Endodermal cell (in vitro differentiated cells): ENCODE measurements at regions not wholly inside any gene's neighbourhood (a gene's known extent, or its start where the extent isn't known, plus 50 kb on each side); places are given as distances from the start of the nearest gene placed in this dataset.

Source experiments
- DNase-seq: peaks from one replicate; pipeline ENCODE4 v3.0.0-alpha.2; 2017
- H3K27ac ChIP-seq: 2 replicates; pipeline ENCODE4 v1.5.1; 2013; ENCODE audit warnings: mild to moderate bottlenecking, low read depth, low read length, moderate library complexity
- H3K27me3 ChIP-seq: 2 replicates; pipeline ENCODE4 v1.6.1; 2013; ENCODE audit warnings: mild to moderate bottlenecking, low read length, moderate library complexity; ENCODE audit not compliant: insufficient read depth, control insufficient read depth, poor library complexity, severe bottlenecking
- H3K36me3 ChIP-seq: 2 replicates; pipeline ENCODE4 v1.7.0; 2013; ENCODE audit warnings: mild to moderate bottlenecking, low read length, moderate library complexity; ENCODE audit not compliant: control insufficient read depth, insufficient read depth
- H3K4me1 ChIP-seq: one replicate; pipeline ENCODE4 v1.7.0; 2013; ENCODE audit warnings: low read length; ENCODE audit not compliant: control insufficient read depth, insufficient read depth
- H3K4me3 ChIP-seq: 2 replicates; pipeline ENCODE4 v1.5.1; 2013; ENCODE audit warnings: mild to moderate bottlenecking, low read length, moderate library complexity
- H3K9ac ChIP-seq: 2 replicates; pipeline ENCODE4 v1.6.1; 2013; ENCODE audit warnings: mild to moderate bottlenecking, low read length, moderate library complexity; ENCODE audit not compliant: poor library complexity, severe bottlenecking; ENCODE audit errors: extremely low read depth
- H3K9me3 ChIP-seq: 2 replicates; pipeline ENCODE4 v1.6.1; 2013; ENCODE audit warnings: mild to moderate bottlenecking, low read length, moderate library complexity; ENCODE audit not compliant: control insufficient read depth
- H3K27ac Mint-ChIP-seq: 2 replicates; pipeline ENCODE4 v1.8.0; 2020; ENCODE audit warnings: mixed read lengths
- H3K27me3 Mint-ChIP-seq: 2 replicates; pipeline ENCODE4 v1.8.0; 2021; ENCODE audit warnings: mild to moderate bottlenecking, mixed read lengths; ENCODE audit not compliant: insufficient read depth
- H3K36me3 Mint-ChIP-seq: 2 replicates; pipeline ENCODE4 v1.8.0; 2020; ENCODE audit warnings: low read depth, mixed read lengths
- H3K4me1 Mint-ChIP-seq: 2 replicates; pipeline ENCODE4 v1.8.0; 2020; ENCODE audit warnings: mixed read lengths
- H3K4me3 Mint-ChIP-seq: 2 replicates; pipeline ENCODE4 v1.8.0; 2020; ENCODE audit warnings: mild to moderate bottlenecking, moderate library complexity, mixed read lengths
- H3K9me3 Mint-ChIP-seq: 2 replicates; pipeline ENCODE4 v1.8.0; 2020; ENCODE audit warnings: mild to moderate bottlenecking, mixed read lengths
- WGBS, 2 experiments: methylation state at CpG; one replicate each; pipeline versions ENCODE4 v1.1.5 to v1.1.7; 2013; ENCODE audit warnings: missing lambda C conversion rate in 2 of 2, mixed read lengths in 1 of 2; ENCODE audit not compliant: insufficient coverage in 1 of 2, insufficient read length in 1 of 2; 5-methylcytosine and 5-hydroxymethylcytosine counted together
- TF ChIP-seq, protein P1 (sequence below): fragments of 200-600 bp; sonication (generic); conservative IDR thresholded peaks from 2 replicates; pipeline ENCODE4 v1.5.0; 2021; ENCODE audit warnings: antibody characterized with exemption, mild to moderate bottlenecking

DNA sequence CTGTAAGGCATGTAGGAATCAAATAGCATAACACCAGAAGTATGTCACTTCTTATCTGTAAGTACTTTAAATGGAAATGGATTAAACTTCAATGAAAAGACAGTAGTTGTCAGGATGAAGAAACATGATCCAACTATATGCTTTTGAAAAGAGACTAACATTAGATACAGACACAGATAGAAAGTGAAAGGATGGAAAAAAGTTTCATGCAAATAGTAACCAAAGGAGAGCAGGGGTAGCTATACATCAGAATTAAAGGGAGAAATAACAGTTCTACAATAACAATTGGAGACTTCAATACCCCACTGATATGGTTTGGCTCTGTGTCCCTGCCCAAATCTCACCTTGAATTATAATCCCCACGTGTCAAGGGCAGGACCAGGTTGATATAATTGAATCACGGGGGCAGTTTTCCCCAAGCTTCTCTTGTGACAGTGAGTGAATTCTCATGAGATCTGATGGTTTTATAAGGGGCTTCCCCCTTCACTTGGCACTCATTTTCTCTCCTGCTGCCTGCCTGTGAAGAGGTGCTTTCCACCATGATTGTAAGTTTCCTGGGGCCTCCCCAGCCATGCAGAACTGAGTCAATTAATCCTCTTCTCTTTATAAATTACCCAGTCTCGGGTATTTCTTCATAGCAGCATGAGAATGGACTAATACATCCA lies 205.4 kb upstream of the CDH2 start:
- DNase-seq = no peak
- no peaks in the 10 kb centered on the region for H3K36me3 ChIP-seq
- no peak overlapping the region for H3K4me3 ChIP-seq
- peaks cover 5% of the 10 kb centered on the region for H3K4me1 ChIP-seq
- H3K4me3 Mint-ChIP-seq = no peak overlapping the region
- peaks cover 10% of the 10 kb centered on the region for H3K9me3 ChIP-seq
- H3K27me3 Mint-ChIP-seq = no peaks in the 10 kb centered on the region
- no peaks in the 10 kb centered on the region for H3K27me3 ChIP-seq
- WGBS, 2 experiments = 80 to 90% methylated on average over 1 to 3 of the region's 3 CpGs
- no peaks in the 10 kb centered on the region for H3K36me3 Mint-ChIP-seq
- peaks cover 2% of the 10 kb centered on the region for H3K4me1 Mint-ChIP-seq
- H3K27ac ChIP-seq = no peak overlapping the region
- no peak overlapping the region for H3K9ac ChIP-seq
- TF ChIP-seq, protein P1, sequence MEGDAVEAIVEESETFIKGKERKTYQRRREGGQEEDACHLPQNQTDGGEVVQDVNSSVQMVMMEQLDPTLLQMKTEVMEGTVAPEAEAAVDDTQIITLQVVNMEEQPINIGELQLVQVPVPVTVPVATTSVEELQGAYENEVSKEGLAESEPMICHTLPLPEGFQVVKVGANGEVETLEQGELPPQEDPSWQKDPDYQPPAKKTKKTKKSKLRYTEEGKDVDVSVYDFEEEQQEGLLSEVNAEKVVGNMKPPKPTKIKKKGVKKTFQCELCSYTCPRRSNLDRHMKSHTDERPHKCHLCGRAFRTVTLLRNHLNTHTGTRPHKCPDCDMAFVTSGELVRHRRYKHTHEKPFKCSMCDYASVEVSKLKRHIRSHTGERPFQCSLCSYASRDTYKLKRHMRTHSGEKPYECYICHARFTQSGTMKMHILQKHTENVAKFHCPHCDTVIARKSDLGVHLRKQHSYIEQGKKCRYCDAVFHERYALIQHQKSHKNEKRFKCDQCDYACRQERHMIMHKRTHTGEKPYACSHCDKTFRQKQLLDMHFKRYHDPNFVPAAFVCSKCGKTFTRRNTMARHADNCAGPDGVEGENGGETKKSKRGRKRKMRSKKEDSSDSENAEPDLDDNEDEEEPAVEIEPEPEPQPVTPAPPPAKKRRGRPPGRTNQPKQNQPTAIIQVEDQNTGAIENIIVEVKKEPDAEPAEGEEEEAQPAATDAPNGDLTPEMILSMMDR = no peak
- no peak overlapping the region for H3K27ac Mint-ChIP-seq
- H3K9me3 Mint-ChIP-seq = no peaks in the 10 kb centered on the region

DNA sequence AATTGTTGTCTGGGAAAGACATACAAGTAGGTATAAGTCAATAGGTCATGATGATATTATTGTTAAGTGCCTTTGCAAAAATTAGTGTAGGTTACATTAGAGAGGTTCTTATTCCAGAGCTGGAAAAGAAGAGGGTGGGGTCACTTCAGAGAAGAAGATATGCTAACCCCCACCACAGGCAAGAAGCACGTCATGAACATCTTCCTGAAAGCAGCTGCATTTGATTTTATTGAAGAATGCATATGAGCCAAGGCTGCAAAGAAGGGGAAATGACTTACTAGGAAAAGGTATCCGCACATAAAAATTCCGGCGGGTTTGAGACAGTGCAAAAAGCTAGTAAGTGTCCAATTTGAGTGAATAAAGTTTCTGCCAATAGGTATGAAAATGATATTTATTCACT lies 195.3 kb upstream of the CDH2 start:
- no peaks in the 10 kb centered on the region for H3K36me3 ChIP-seq
- H3K27ac ChIP-seq = no peak overlapping the region
- no peak overlapping the region for H3K9ac ChIP-seq
- H3K4me3 ChIP-seq = no peak overlapping the region
- no peaks in the 10 kb centered on the region for H3K36me3 Mint-ChIP-seq
- no peak overlapping the region for H3K27ac Mint-ChIP-seq
- DNase-seq = no peak
- TF ChIP-seq, protein P1 = no peak
- H3K9me3 ChIP-seq = no peaks in the 10 kb centered on the region
- H3K4me3 Mint-ChIP-seq = no peak overlapping the region
- no peaks in the 10 kb centered on the region for H3K27me3 Mint-ChIP-seq
- 95 to 100% methylated on average over 2 to 4 of the region's 4 CpGs for WGBS, 2 experiments
- no peaks in the 10 kb centered on the region for H3K4me1 ChIP-seq
- H3K27me3 ChIP-seq = no peaks in the 10 kb centered on the region
- H3K9me3 Mint-ChIP-seq = no peaks in the 10 kb centered on the region
- peaks cover 7% of the 10 kb centered on the region for H3K4me1 Mint-ChIP-seq

DNA sequence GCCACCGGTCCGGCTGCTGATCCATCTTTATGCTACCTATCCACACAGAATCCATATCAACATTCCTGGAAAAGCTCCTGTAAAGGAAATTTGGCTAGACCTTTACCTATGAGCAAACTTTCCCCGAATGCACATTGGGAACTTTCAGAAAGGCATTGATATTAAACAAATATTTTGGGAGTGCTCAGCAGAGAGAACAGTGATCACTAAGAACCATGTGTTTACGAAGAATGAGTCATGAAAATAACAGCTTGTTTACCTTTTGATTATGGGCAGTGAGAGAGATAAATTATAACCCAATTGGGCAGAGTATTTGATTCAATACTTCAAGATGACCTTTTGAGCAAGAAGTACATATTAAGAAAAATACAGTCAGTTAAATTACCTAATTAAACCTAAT lies 189.7 kb upstream of the CDH2 start:
- Histone ChIP-seq H3K4me3 (no peak overlapping the region), H3K9me3 (no peaks in the 10 kb centered on the region), H3K36me3 (no peaks in the 10 kb centered on the region), H3K9ac (no peak overlapping the region), H3K4me1 (no peaks in the 10 kb centered on the region), H3K27me3 (no peaks in the 10 kb centered on the region), H3K27ac (no peak overlapping the region)
- Mint-ChIP-seq H3K4me3 (no peak overlapping the region), H3K9me3 (no peaks in the 10 kb centered on the region), H3K27ac (no peak overlapping the region), H3K4me1 (no peaks in the 10 kb centered on the region), H3K27me3 (no peaks in the 10 kb centered on the region), H3K36me3 (no peaks in the 10 kb centered on the region)
- WGBS, 2 experiments = 91 to 100% methylated on average over 4 of the region's 4 CpGs
- DNase-seq = no peak
- TF ChIP-seq, protein P1 = no peak
